RPMI8226 (cell line): ENCODE measurements at regions not wholly inside any gene's neighbourhood (a gene's known extent, or its start where the extent isn't known, plus 50 kb on each side); places are given as distances from the start of the nearest gene placed in this dataset.

Source experiments
- DNase-seq: peaks from one replicate; pipeline ENCODE4 v3.0.0-alpha.2; 2015

DNA sequence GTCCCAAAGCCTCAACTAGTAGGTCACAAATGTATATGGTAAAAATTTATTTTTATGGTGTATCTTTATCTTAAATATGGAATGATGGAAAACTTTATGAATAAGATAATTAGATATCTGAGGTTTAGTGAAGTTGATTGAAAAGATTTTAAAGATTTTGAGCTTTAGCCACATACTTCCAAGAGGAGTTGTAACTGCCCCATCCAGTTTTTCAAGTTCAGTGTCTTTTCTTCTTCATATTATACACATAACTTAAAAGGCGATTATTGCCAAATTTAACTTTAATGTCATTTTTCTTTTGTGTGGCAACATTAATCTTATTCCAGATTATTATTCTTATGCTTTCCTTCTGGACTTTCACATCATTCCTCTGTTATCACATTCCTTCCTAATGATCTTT is 266.4 kb downstream of the TINAG start:
- no peak for DNase-seq

DNA sequence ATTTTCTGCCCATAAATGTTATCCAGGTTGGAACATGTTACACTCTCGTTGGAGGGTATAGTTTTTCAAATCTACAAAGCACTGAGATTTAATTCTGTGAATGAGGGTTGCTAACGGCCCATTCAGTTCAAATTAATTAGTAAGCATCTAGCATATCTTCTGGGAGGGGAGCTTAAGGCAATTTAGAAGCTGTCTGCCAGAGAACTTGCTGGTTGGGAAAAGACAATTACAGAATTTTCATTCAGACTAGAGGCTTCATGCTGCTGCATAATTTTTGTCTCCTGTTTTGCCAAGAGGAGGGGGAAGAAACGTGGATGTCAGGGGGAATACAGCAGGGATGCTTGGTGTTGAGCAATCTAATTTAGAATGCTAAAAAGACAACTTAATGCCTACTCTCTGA is 268.3 kb upstream of the FAM83B start:
- no peak for DNase-seq

DNA sequence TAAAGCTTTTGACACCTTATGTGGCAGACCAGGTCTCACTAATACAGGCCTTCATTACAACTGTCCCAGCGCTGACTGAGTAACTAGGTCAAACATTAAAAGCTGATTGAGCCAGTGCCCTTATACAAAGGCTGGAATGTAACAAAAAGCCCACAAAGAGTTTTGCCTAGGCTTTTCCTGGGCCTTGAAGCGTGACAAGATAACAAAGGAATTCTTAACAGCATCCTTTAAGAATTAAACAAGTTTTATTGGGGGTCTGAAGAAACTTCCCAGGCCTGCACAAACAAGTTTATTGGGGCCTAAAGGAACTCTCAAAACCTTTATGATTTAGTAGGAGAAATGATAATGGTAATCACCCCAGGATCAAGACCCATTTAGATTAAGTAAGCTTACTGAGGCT is 267.6 kb upstream of the FAM83B start:
- DNase-seq = no peak

DNA sequence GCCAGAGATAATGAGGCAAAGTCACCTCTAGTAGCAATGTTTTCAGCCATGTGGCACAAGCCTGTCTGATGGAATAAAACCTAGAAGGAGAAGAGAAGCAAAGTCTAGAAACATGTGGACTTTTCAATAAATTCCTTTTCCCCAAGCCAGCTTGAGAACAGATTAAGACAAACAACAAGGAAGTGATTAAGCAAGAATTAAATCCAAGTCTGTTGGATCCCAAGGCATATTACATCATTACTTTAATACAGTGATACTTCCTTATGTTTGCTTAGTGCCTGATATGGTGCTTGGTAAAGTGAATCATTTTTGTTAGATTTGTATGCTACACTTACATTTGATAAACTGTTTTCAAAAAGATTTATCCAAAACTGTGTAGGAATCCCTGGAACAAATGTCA is 260.3 kb upstream of the FAM83B start:
- no peak for DNase-seq

DNA sequence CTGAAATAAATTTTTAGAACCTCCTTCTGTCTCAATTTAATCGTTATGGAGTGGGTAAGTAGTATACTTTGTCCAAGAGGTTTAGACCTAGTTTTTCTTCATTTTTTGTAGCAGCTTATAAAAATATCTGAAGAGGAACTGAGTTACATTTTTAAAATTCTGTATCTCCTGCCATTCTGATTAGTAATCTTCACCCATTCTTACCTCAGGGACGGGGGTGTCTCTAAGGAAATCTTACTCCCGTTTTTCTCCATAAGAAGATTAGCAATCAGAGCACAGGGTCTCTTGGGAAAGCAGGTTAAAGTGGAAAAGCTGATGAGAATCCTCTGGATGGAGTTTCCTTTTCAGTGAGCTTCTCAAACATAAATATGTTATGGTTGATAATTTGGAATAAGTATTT is 259.3 kb upstream of the FAM83B start:
- DNase-seq = no peak

DNA sequence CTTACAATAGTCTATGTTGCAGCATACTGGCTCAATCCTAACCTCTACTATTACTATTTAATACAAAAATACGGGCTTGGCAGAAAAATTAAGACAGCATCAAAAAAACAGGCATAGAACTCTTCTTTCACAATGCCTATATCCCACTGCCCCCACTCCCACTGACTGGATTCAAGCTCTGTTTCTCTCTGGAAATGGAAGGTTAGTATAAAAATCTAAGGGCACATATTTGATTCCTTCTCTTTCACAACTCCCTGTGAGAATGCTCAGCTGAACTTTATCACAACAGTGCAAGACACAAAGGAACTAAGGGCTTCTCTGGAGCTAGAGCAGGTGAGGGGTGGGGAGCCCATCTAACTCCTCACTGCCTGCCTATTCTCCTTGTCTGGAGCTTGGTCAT is 258.4 kb upstream of the FAM83B start:
- no peak for DNase-seq

DNA sequence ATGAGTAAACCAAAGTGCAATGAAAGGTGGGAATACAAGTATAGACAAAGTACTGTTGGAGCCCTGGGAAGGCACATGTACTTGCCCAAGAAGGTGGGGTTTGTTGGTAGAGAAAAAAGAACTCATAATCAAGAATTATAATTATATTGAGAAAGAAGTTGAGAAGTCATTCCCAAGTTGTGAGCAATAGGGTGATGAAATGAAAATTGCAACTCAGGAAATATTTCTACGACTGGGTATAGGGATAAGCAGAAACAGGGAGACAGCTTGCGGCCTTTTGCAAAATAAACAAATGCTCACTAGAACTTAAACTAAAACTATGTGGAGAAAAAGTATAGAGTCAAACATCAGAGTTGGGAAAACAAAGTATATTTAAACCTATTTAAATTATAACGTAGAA is 250.7 kb upstream of the FAM83B start:
- DNase-seq = no peak

DNA sequence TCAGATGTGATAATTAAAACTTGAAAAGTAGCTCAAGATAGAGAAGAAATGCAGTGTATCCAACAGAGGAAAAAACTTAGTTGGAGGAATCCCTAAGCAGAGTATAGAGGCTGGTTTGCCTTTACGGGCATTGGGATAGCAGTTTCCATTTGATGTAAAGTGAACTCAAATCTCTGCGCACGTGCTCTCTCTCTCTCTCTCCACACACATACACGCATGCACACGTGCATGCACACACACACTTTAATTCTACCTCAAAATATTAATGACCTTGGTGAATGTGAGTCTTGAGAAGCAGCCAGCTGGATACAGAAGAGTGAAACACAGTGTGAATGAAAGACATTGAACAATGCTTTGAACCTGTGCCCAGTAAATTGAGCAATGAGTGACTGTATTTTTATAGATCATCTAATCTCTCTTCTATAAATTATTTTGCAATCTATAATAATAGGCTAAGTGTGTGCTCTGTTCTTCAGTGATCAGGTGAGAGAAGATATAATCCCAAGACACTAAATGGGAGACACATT is 247.7 kb upstream of the FAM83B start:
- DNase-seq = no peak

DNA sequence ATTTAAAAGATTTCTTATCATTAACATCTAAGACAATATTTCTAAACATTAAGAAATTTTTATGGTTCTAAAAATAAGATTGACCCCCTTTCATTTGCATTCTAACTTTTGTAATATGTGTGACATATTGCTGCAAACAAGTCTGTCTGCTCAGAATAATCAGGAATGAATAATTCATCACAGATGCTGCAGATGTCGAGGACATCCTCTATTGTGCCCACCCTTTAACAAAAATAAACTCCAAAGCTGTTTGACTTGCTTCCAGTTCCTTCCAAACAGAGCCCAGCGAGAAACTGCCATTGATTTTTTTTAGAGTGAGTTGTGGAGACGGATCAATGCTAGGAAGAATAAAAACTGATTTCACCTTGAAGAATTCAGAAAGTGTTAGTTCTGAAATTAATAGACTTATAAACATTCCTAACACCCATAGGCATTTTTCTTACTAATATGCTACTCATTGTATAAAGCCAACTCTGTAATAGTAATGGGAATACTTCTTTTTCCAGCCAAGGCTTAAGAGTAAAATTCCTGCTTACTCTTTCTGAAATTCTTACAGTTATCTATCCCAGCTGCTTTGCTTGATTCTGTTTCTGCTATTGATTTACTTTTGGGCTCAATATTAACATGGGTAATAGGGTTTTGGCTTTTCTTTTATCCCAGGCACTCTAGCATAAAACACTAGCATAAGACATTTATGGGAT is 244.8 kb upstream of the FAM83B start:
- DNase-seq = no peak

DNA sequence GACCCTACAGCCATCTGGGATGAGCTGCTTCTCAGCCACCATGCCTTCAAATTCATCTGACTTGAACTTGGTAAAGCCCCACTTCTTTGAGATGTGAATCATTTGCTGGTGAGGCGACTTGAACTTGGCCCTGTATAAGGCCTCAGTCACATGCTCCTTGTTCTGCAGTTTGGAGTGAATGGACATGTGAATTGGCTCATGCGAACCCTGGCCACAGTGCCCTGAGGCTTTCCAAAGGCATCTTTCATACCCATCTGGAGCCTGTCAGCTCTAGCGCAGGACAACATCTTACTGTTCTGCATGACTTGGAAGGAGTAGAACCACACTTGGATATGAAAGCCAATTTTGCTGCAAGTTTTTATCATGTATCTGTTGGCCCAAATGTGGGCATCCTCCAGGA is 244.0 kb upstream of the FAM83B start:
- no peak for DNase-seq

DNA sequence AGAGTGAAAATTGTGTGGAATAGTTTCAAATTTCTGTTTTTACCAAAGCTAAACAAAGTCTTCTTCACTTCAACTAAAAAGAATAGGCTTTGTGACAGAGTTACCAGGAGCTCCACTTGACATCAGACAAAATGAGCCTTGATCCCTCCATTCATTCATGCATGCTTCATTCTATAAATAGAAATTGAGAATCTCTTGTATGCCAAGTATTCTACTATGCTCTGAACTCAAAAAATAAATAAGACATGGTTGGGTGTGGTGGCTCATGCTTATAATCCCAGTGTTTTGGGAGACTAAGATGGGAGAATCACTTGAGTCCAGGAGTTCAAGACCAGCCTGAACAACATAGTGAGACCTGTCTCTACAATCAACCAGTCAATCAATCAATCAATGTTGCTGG is 236.6 kb upstream of the FAM83B start:
- no peak for DNase-seq

DNA sequence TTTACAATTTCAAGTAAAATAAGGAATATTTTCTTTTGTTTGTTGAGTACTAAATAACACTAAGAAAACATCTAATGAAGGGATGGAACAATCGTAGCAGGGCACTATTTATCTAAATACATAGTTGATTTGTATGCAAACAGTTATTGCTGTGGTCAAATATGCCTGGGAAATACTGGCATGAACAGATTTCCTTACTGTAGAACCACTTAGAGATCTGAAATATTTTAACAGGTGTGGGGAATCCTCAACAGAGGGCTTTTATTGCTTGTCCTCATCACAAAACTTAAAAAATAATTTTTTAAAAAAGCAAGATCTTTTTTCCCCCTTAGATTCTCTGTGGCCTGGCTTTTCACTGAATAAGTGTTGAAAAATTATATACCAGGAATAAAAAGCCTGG is 233.0 kb upstream of the FAM83B start:
- no peak for DNase-seq

DNA sequence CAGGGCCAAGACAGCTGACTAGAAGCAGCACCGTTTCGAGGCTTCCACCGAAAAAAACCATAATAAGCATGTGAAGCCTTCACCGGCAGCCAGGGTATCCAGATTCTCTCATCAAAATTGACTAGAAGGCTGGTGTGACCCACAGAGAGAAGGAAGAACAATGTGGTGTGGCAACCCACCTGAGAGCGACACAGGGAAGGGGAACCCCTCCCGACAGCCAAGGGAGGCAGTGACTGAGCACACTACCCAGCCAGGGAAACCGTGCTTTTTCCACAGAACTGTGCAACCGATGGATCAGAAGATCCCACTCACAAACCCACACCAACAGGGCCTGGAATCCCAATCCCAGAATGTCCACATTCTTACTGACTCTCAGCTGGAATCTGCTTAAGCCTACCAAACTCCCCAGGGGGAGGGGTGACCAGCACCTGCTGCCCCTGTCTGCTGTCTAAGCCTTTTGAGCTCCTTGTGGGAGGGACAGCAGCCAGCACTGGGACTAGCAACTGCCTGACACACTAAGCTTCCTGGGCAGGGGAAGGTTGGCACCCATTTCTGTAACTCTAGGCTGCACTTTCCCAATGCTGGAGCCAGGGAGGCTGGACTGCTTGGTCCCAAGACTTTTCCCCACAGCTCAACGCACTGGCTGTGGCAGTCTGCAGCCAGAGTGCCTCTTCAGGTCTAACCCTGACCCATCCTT is 231.9 kb upstream of the FAM83B start:
- DNase-seq = no peak

DNA sequence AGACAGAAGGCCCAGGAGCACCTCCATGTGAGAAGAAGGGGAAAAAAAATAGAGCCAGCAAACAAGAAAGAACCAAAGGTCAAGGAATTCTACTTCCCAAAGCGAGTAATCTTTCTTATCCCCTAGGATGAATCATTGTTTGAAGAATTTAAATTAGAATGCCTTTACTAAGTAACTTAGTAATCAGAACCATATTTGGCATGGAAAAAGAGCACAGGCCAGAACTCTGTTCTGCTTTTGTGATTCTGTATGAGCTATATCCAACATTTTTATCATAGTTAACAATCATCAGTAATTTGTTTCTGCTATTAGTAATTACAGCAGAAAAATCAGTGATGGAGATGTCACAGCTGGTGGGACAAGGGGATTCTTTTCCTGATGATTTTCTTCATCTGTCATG is 228.8 kb upstream of the FAM83B start:
- DNase-seq = no peak

DNA sequence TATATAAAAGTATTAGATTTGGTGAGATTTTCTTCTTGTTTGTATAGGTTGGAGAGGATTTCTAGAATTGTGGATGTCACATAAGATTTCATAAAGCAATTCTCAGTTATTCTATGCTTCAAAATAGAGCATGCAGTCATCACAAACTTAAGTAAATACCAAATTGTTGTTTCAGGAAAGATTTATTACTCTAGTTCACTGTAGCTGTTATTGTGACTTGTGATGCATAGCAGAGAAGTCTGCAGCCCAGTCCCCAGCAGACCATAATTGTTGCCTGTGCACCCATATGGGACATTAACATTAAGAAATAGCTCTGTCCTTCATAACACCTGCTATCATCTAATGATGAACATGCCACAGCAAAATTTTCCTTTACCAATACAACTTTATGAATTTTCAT is 228.0 kb upstream of the FAM83B start:
- DNase-seq = no peak

DNA sequence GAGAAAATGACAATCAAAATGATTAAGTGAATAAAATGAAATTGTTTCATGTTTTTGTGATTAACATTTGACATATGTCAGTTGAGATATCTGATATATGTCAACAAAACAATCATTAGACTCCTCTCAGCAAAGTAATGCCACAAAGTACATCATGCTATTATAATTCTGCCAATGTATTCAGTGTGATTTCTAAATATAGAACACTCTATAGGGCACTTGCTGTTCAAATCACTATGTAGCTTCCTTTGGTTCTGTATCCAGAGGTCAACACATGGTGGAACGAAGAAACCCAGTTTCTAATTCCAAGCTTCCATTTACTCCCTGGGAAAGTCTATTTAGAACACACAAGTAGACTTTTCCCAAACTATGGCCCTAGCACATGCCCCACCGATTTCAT is 227.5 kb upstream of the FAM83B start:
- DNase-seq = no peak

DNA sequence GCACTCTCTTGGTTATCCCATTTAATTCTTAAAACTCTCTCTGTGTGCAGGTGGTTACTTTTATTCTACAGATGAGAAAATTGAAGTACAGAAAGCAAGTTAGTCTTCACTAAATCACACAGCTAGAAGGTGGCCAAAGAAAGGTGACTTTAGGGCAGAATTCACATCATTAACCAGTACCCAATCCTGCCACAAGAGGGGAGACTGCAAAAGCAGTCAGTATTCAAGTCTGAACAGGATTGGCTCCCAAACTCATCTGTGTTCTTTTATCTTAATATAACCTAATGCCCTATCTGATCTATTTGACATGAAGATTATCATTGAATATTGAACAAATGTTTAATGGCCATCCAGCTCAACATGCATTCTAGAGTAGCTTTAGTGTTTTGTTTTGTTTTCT is 225.3 kb upstream of the FAM83B start:
- peak; percentile 11 for DNase-seq

DNA sequence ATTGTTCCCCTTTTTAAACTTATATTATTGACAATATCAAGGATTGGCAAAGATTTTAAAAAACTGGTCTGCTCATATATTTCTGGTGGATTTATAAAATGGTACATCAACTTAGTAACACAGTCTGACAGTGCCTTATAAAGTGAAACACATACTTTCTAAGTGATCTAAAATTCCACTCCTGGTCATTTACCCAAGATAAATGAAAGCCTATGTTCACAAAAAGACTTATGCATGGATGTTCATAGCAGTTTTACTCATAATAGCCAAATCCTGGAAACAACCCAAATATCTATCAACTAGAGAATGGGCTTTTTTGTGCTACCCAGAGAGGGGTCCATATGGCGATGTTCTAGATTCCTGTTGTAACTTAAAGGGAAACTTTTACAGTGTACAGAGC is 222.4 kb upstream of the FAM83B start:
- DNase-seq = no peak

DNA sequence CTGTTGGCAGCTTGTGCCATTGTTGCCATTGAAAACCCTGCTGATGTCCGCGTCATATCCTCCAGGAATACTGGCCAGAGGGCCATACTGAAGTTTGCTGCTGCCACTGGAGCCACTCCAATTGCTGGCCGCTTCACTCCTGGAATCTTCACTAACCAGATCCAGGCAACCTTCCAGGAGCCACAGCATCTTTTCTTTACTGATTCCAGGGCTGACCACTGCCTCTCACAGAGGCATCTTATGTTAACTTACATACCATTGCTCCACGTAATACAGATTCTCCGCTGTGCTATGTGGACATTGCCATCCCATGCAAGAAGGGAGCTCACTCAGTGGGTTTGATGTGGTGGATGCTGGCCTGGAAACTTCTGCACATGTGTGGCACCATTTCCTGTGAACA is 221.8 kb upstream of the FAM83B start:
- DNase-seq = no peak

DNA sequence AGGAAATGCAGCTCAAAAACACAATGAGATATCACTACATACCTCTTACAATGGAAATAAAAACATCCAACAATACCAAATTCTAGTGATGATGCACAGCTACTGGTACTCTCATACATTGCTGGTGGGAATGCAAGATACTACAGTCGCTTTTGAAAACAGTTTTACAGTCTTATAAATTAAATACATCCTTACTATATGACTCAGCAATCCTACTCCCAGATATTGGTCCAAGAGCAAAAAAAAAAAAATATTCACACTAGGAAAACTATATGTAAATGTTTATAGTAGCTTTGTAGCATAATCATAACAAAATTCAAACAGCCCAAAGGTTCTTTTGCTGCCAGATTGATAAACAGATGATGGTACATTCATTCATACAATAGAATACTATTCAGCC is 217.4 kb upstream of the FAM83B start:
- no peak for DNase-seq

DNA sequence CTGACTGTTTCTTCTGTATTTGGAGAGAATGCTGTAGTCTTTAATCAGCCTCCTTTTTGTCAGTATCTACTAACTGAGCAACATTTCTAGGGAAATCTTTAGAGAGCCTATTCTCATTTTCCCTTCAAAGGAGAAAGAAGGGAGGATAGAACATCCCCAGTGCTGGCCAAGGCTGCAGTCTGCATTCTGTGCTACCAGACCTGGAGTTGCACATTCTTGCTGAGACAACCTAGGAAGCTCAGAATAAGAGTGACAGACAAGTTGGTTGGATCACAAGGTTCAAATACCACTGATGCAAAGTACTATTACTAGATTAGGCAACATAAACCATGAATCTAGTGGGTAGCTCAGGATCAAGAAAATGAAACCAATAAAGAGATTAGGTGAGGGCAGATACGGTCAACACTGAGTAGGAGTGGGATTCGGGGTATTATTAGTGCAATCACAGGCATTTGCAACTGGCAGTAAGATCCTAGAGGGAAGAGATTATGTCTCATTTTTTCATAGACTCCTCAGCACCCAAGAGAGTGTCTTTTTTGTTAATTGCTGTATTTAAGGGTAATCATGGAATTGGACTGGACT is 213.5 kb upstream of the FAM83B start:
- no peak for DNase-seq

DNA sequence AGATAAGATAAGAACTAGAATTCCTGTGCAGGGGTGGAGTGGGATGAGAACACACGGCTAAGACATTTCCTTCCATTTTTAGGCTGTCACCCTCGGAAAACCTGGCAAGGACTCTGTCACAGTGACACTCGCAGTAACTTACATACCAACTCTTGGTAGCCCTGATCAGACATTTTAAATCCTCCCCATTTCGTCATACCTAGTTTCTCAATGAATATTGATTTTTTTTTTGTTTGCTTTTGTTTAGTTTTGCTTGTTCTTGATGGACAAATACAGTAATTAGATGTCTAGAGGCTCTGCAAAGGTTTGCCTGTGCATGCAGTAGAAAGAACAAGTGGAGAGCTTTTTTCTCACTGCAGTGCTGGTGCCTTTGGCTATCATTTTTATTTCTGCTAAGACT is 213.0 kb upstream of the FAM83B start:
- no peak for DNase-seq

DNA sequence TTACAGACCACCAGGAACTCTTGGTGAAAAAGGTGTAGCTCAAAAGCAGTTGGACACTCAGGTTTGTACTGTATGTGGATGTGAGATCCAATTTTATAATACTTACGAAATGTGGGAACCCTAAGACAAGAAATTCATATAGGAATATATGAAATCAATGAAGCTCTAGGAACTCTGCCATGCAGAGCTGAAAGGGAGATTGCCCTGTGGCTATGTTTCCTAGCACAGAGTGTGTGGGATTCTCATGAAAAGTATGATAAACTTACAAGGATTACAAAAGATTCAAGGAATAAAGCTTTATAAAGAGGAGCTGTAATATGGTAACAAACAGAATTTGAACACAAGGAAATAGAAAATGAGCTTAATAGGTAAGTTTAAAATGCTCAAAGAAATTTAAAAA is 205.7 kb upstream of the FAM83B start:
- DNase-seq = no peak
